Astrocyte (in vitro differentiated cells and primary cell): ENCODE measurements at regions not wholly inside any gene's neighbourhood (a gene's known extent, or its start where the extent isn't known, plus 50 kb on each side); places are given as distances from the start of the nearest gene placed in this dataset.

Experiments used
- DNase-seq: peaks from one replicate; pipeline ENCODE4 v3.0.0-alpha.2; 2010; ENCODE audit warnings: low read depth
- FAIRE-seq: peaks from 2 replicates; lab custom pipeline; 2011; peaks lifted over from hg19 to GRCh38; lab: Jason Lieb, UNC
- H2AFZ ChIP-seq: 2 replicates; pipeline ENCODE4 v1.6.0; 2012; ENCODE audit warnings: low read depth, low read length, inconsistent platforms
- H3K27ac ChIP-seq: 2 replicates; pipeline ENCODE4 v1.5.1; 2011; ENCODE audit warnings: low read depth, low read length, inconsistent platforms
- H3K27me3 ChIP-seq: 2 replicates; pipeline ENCODE4 v1.6.0; 2011; ENCODE audit warnings: low read length, inconsistent platforms; ENCODE audit not compliant: insufficient read depth
- H3K36me3 ChIP-seq: 2 replicates; pipeline ENCODE4 v1.5.1; 2011; ENCODE audit warnings: low read length, inconsistent platforms; ENCODE audit not compliant: insufficient read depth
- H3K4me1 ChIP-seq: 2 replicates; pipeline ENCODE4 v1.5.1; 2011; ENCODE audit warnings: low read length, inconsistent platforms; ENCODE audit not compliant: insufficient read depth
- H3K4me2 ChIP-seq: 2 replicates; pipeline ENCODE4 v1.6.0; 2012; ENCODE audit warnings: low read length, inconsistent platforms
- H3K4me3 ChIP-seq: 2 replicates; pipeline ENCODE4 v1.5.1; 2011; ENCODE audit warnings: low read depth, mild to moderate bottlenecking, low read length, inconsistent platforms; ENCODE audit not compliant: insufficient read depth
- H3K79me2 ChIP-seq: 2 replicates; pipeline ENCODE4 v1.6.0; 2012; ENCODE audit warnings: mild to moderate bottlenecking, low read length, inconsistent platforms; ENCODE audit not compliant: insufficient read depth
- H3K9ac ChIP-seq: 2 replicates; pipeline ENCODE4 v1.6.0; 2012; ENCODE audit warnings: mild to moderate bottlenecking, low read length, inconsistent platforms
- H3K9me3 ChIP-seq: 2 replicates; pipeline ENCODE4 v1.5.1; 2012; ENCODE audit warnings: low read depth, mild to moderate bottlenecking, low read length, inconsistent platforms; ENCODE audit not compliant: insufficient read depth
- H4K20me1 ChIP-seq: 2 replicates; pipeline ENCODE4 v1.6.0; 2012; ENCODE audit warnings: low read length, inconsistent platforms; ENCODE audit not compliant: insufficient read depth
- H3K27ac Mint-ChIP-seq: one replicate; pipeline ENCODE4 v1.8.0; 2021; ENCODE audit warnings: mild to moderate bottlenecking, mixed read lengths; ENCODE audit not compliant: unreplicated experiment
- H3K27me3 Mint-ChIP-seq: one replicate; pipeline ENCODE4 v1.8.0; 2021; ENCODE audit warnings: low read depth, mixed read lengths; ENCODE audit not compliant: unreplicated experiment
- H3K36me3 Mint-ChIP-seq: one replicate; pipeline ENCODE4 v1.8.0; 2021; ENCODE audit warnings: low read depth, mixed read lengths; ENCODE audit not compliant: unreplicated experiment
- H3K4me1 Mint-ChIP-seq: one replicate; pipeline ENCODE4 v1.8.0; 2021; ENCODE audit warnings: low read depth, mixed read lengths; ENCODE audit not compliant: unreplicated experiment
- H3K4me3 Mint-ChIP-seq: one replicate; pipeline ENCODE4 v1.8.0; 2021; ENCODE audit warnings: mild to moderate bottlenecking, moderate library complexity, mixed read lengths; ENCODE audit not compliant: unreplicated experiment
- H3K9me3 Mint-ChIP-seq: one replicate; pipeline ENCODE4 v1.8.0; 2021; ENCODE audit warnings: mild to moderate bottlenecking, mixed read lengths; ENCODE audit not compliant: unreplicated experiment
- CTCF ChIP-seq: IDR thresholded peaks from 2 replicates; pipeline ENCODE4 v1.5.1; 2011; ENCODE audit warnings: low read depth, mild to moderate bottlenecking, inconsistent platforms, low read length, moderate library complexity; ENCODE audit not compliant: insufficient read depth
- EZH2 ChIP-seq: IDR thresholded peaks from 2 replicates; pipeline ENCODE4 v1.6.1; 2012; ENCODE audit warnings: mild to moderate bottlenecking, low read length, inconsistent platforms; ENCODE audit not compliant: insufficient read depth

- DNase-seq (no peak), FAIRE-seq (no peak)
- H3K27ac ChIP-seq, result no peak overlapping the region
- peaks cover 13% of the 10 kb centered on the region for H3K9me3 ChIP-seq
- Mint-ChIP-seq H3K4me3 (no peak overlapping the region), H3K4me1 (peaks cover 14% of the 10 kb centered on the region), H3K27ac (no peak overlapping the region), H3K27me3 (peaks cover 3% of the 10 kb centered on the region), H3K36me3 (peaks cover 2% of the 10 kb centered on the region), H3K9me3 (peaks cover 3% of the 10 kb centered on the region)
- no peaks in the 10 kb centered on the region for H3K27me3 ChIP-seq
- no peak overlapping the region for H2AFZ ChIP-seq
- H3K4me3 ChIP-seq, result no peak overlapping the region
- H3K79me2 ChIP-seq, result no peaks in the 10 kb centered on the region
- TF ChIP-seq EZH2 (no peak), CTCF (no peak)
- H3K36me3 ChIP-seq, result no peaks in the 10 kb centered on the region
- no peak overlapping the region for H3K9ac ChIP-seq
- H3K4me1 ChIP-seq, result peaks cover 2% of the 10 kb centered on the region
- no peaks in the 10 kb centered on the region for H4K20me1 ChIP-seq
- no peak overlapping the region for H3K4me2 ChIP-seq
Observed at GRCh38 chr6:167650730-167651317, 175.9 kb upstream of the AFDN start.

GRCh38 chr6:167651318-167652041, 175.2 kb upstream of the AFDN start:
- Histone ChIP-seq H3K4me1 (peaks cover 2% of the 10 kb centered on the region), H3K4me3 (no peak overlapping the region), H4K20me1 (no peaks in the 10 kb centered on the region), H3K27ac (no peak overlapping the region), H3K9ac (no peak overlapping the region), H3K9me3 (peaks cover 13% of the 10 kb centered on the region), H3K36me3 (no peaks in the 10 kb centered on the region), H2AFZ (no peak overlapping the region), H3K27me3 (no peaks in the 10 kb centered on the region), H3K4me2 (no peak overlapping the region), H3K79me2 (no peaks in the 10 kb centered on the region)
- FAIRE-seq (peak; percentile 95), DNase-seq (no peak)
- H3K9me3 Mint-ChIP-seq, result peaks cover 3% of the 10 kb centered on the region
- peaks cover 14% of the 10 kb centered on the region for H3K4me1 Mint-ChIP-seq
- TF ChIP-seq CTCF (no peak), EZH2 (no peak)
- H3K36me3 Mint-ChIP-seq, result peaks cover 2% of the 10 kb centered on the region
- H3K4me3 Mint-ChIP-seq, result no peak overlapping the region
- H3K27me3 Mint-ChIP-seq, result peaks cover 3% of the 10 kb centered on the region
- H3K27ac Mint-ChIP-seq, result no peak overlapping the region
